Kidney (tissue), 13 donors: ENCODE measurements at regions not wholly inside any gene's neighbourhood (a gene's known extent, or its start where the extent isn't known, plus 50 kb on each side); places are given as distances from the start of the nearest gene placed in this dataset.

Experiments
- DNase-seq, 5 donors: peaks; one replicate each; pipeline ENCODE4 v3.0.0-alpha.2; 2013 to 2020
- FAIRE-seq: peaks from 2 replicates; lab custom pipeline; 2012; peaks lifted over from hg19 to GRCh38; lab: Jason Lieb, UNC
- H3K27ac ChIP-seq, 2 donors: one replicate each; pipeline ENCODE4 v1.7.0; 2013; ENCODE audit warnings: low read depth in 2 of 2, low read length in 2 of 2, inconsistent platforms in 1 of 2
- H3K27me3 ChIP-seq: one replicate; pipeline ENCODE4 v1.7.1; 2013; ENCODE audit warnings: low read length, inconsistent platforms; ENCODE audit not compliant: control insufficient read depth, insufficient read depth
- H3K36me3 ChIP-seq, 3 donors: one replicate each; pipeline versions ENCODE4 v1.7.0 to v1.7.1; 2013; ENCODE audit warnings: low read length in 3 of 3, control low read depth in 1 of 3, inconsistent platforms in 1 of 3; ENCODE audit not compliant: insufficient read depth in 3 of 3, control insufficient read depth in 2 of 3
- H3K4me1 ChIP-seq, 3 donors: one replicate each; pipeline versions ENCODE4 v1.7.0 to v1.7.1; 2013; ENCODE audit warnings: low read length in 3 of 3, inconsistent platforms in 1 of 3, low read depth in 1 of 3; ENCODE audit not compliant: control insufficient read depth in 2 of 3, insufficient read depth in 2 of 3
- H3K4me3 ChIP-seq, 3 donors: one replicate each; pipeline versions ENCODE4 v1.7.0 to v1.8.1; 2013; ENCODE audit warnings: low read length in 3 of 3, control low read depth in 1 of 3, inconsistent platforms in 1 of 3
- H3K9ac ChIP-seq, 3 donors: one replicate each; pipeline versions ENCODE4 v1.7.0 to v1.7.1; 2013; ENCODE audit warnings: low read length in 3 of 3, control low read depth in 1 of 3, inconsistent platforms in 1 of 3
- H3K9me3 ChIP-seq, 3 donors: one replicate each; pipeline versions ENCODE4 v1.7.0 to v1.7.1; 2013; ENCODE audit warnings: low read length in 3 of 3, control low read depth in 1 of 3, inconsistent platforms in 1 of 3; ENCODE audit not compliant: control insufficient read depth in 2 of 3, insufficient read depth in 1 of 3
- CTCF ChIP-seq: IDR thresholded peaks from 3 replicates; pipeline ENCODE4 v1.5.1; 2012; ENCODE audit warnings: mild to moderate bottlenecking, moderate library complexity, borderline replicate concordance; ENCODE audit not compliant: insufficient read depth; ENCODE audit errors: extremely low read depth
- intact Hi-C: fragments of 100-400 bp; cut with DNase I; formaldehyde crosslinking; loops from one replicate; pipeline ENCODE4 v1.11.1; 2022
- donor health status: control.
- donor health status: control.
- donor health status: control.
- donor health status: control.
- donor health status: control.
- donor health status: DM: yes; HTN: yes; CAD: no.
- donor health status: Normal renal cell carcinoma (clear cell type).

- Histone ChIP-seq H3K9me3 (no peaks in the 10 kb centered on the region), H3K4me3 (no peak overlapping the region), H3K9ac (no peak overlapping the region), H3K4me1 (no peaks in the 10 kb centered on the region), H3K27ac (no peak overlapping the region), H3K36me3 (no peaks in the 10 kb centered on the region), H3K27me3 (no peaks in the 10 kb centered on the region)
- TF ChIP-seq CTCF: no peak
- FAIRE-seq: no peak
- DNase-seq: no peak
- intact Hi-C loops: no loop called here
Observed at GRCh38 chr7:10100572-10100971, 873.1 kb upstream of the PHF14 start.

- Histone ChIP-seq H3K9me3 (no peaks in the 10 kb centered on the region), H3K36me3 (no peaks in the 10 kb centered on the region), H3K4me3 (no peak overlapping the region), H3K27ac (no peak overlapping the region), H3K9ac (no peak overlapping the region), H3K4me1 (no peaks in the 10 kb centered on the region), H3K27me3 (no peaks in the 10 kb centered on the region)
- DNase-seq (no peak), FAIRE-seq (no peak)
- intact Hi-C loops: no loop called here
- TF ChIP-seq CTCF: no peak
Observed at GRCh38 chr7:10101351-10101750, 872.3 kb upstream of the PHF14 start.

GRCh38 chr7:10104292-10104691, 869.4 kb upstream of the PHF14 start:
- DNase-seq: no peak
- no peak overlapping the region for H3K27ac ChIP-seq
- H3K36me3 ChIP-seq: no peaks in the 10 kb centered on the region
- H3K27me3 ChIP-seq: no peaks in the 10 kb centered on the region
- intact Hi-C loops: no loop called here
- no peaks in the 10 kb centered on the region for H3K9me3 ChIP-seq
- no peaks in the 10 kb centered on the region for H3K4me1 ChIP-seq
- TF ChIP-seq CTCF: no peak
- H3K9ac ChIP-seq: no peak overlapping the region
- H3K4me3 ChIP-seq: no peak overlapping the region
- no peak for FAIRE-seq

GRCh38 chr7:10106609-10107008, 867.1 kb upstream of the PHF14 start:
- no peaks in the 10 kb centered on the region for H3K9me3 ChIP-seq
- no peak overlapping the region for H3K4me3 ChIP-seq
- no peak overlapping the region for H3K9ac ChIP-seq
- no peak for TF ChIP-seq CTCF
- FAIRE-seq: no peak
- no peak overlapping the region for H3K27ac ChIP-seq
- DNase-seq: peak in 1 of 5 donors; percentile 4
- intact Hi-C loops: no loop called here
- H3K27me3 ChIP-seq: no peaks in the 10 kb centered on the region
- no peaks in the 10 kb centered on the region for H3K36me3 ChIP-seq
- H3K4me1 ChIP-seq: no peaks in the 10 kb centered on the region
